ENCODE measurements at regions not wholly inside any gene's neighbourhood (a gene's known extent, or its start where the extent isn't known, plus 50 kb on each side); places are given as distances from the start of the nearest gene placed in this dataset.
"Not testable (repeated sequence)": the region's sequence is repeated elsewhere in the genome, so short reads cannot be mapped to it uniquely, and the experiment has no call there.

- DNase-seq (ENCODE audit: low spot score), result no peak
These were observed 109.2 kb downstream of the BASP1 start for GRCh38 chr5:17326600-17327037.

GRCh38 chr5:17327048-17327625, 109.7 kb downstream of the BASP1 start:
- DNase-seq (ENCODE audit: low spot score), result no peak

GRCh38 chr5:17329571-17329970, 112.1 kb downstream of the BASP1 start:
- no peak for DNase-seq (ENCODE audit: low spot score)

- no peak for DNase-seq (ENCODE audit: low spot score)
These were observed 113.0 kb downstream of the BASP1 start for GRCh38 chr5:17330386-17330785.

- DNase-seq (ENCODE audit: low spot score), result no peak
These were observed 114.2 kb downstream of the BASP1 start for GRCh38 chr5:17331651-17332050.

- no peak for DNase-seq (ENCODE audit: low spot score)
These were observed 116.3 kb downstream of the BASP1 start for GRCh38 chr5:17333755-17334154.

- peak; percentile 29 for DNase-seq (ENCODE audit: low spot score)
These were observed 118.6 kb downstream of the BASP1 start for GRCh38 chr5:17336054-17336453.

- not testable (repeated sequence) for DNase-seq (ENCODE audit: low spot score)
These were observed 119.3 kb downstream of the BASP1 start for GRCh38 chr5:17336723-17337122.

- DNase-seq (ENCODE audit: low spot score), result no peak
These were observed 122.4 kb downstream of the BASP1 start for GRCh38 chr5:17339841-17340240.

- no peak for DNase-seq (ENCODE audit: low spot score)
These were observed 122.9 kb downstream of the BASP1 start for GRCh38 chr5:17340379-17340778.

- DNase-seq (ENCODE audit: low spot score), result peak; percentile 23
These were observed 123.4 kb downstream of the BASP1 start for GRCh38 chr5:17340819-17341218.

- no peak for DNase-seq (ENCODE audit: low spot score)
These were observed 126.2 kb downstream of the BASP1 start for GRCh38 chr5:17343675-17344074.

GRCh38 chr5:17346811-17347210, 129.4 kb downstream of the BASP1 start:
- DNase-seq (ENCODE audit: low spot score), result no peak

- DNase-seq (ENCODE audit: low spot score), result no peak
These were observed 134.8 kb downstream of the BASP1 start for GRCh38 chr5:17352223-17352622.

- DNase-seq (ENCODE audit: low spot score), result no peak
These were observed 136.8 kb downstream of the BASP1 start for GRCh38 chr5:17354265-17354664.

GRCh38 chr5:17355586-17356346, 138.3 kb downstream of the BASP1 start:
- no peak for DNase-seq (ENCODE audit: low spot score)

GRCh38 chr5:17356551-17356950, 139.1 kb downstream of the BASP1 start:
- no peak for DNase-seq (ENCODE audit: low spot score)

GRCh38 chr5:17357504-17357903, 140.1 kb downstream of the BASP1 start:
- no peak for DNase-seq (ENCODE audit: low spot score)

GRCh38 chr5:17358031-17358430, 140.0 kb upstream of the TAF11L2 start:
- no peak for DNase-seq (ENCODE audit: low spot score)

GRCh38 chr5:17359451-17360011, 138.5 kb upstream of the TAF11L2 start:
- no peak for DNase-seq (ENCODE audit: low spot score)

- peak; percentile 55 for DNase-seq (ENCODE audit: low spot score)
These were observed 137.2 kb upstream of the TAF11L2 start for GRCh38 chr5:17360879-17361278.

GRCh38 chr5:17361331-17361730, 136.7 kb upstream of the TAF11L2 start:
- no peak for DNase-seq (ENCODE audit: low spot score)

Measured in SK-N-DZ (cell line).